ENCODE measurements at regions not wholly inside any gene's neighbourhood (a gene's known extent, or its start where the extent isn't known, plus 50 kb on each side); places are given as distances from the start of the nearest gene placed in this dataset.

GRCh38 chr1:224564454-224565084, 51.5 kb upstream of the CNIH3 start:
- TF ChIP-seq SP1 (IDR thresholded peaks at IDR 0.05; ENCODE audit: low read depth, low read length) (no peak), CEBPB (IDR thresholded peaks at IDR 0.05; ENCODE audit: low read depth, low read length) (no peak), JUND (IDR thresholded peaks at IDR 0.05; ENCODE audit: low read length) (no peak), ATF2 (IDR thresholded peaks at IDR 0.05; ENCODE audit: low read length) (no peak), CTCF (IDR thresholded peaks at IDR 0.05; ENCODE audit: control extremely low read depth in 1 of 3, insufficient read depth in 1 of 3, low read depth in 1 of 3, low read length in 3 of 3) (no peak), BACH1 (IDR thresholded peaks at IDR 0.05; ENCODE audit: low read length) (no peak), POLR2A (IDR thresholded peaks at IDR 0.05; ENCODE audit: control extremely low read depth in 1 of 2, low read depth in 2 of 2, low read length in 2 of 2) (no peak), SIN3A (conservative IDR thresholded peaks at IDR 0.05 in 1 of 2, IDR thresholded peaks at IDR 0.05 in 1 of 2; ENCODE audit: low read depth in 1 of 2, low read length in 2 of 2) (no peak), GABPA (IDR thresholded peaks at IDR 0.05; ENCODE audit: borderline replicate concordance, insufficient read depth, low read length) (no peak)

Data from H1 (cell line).